Jurkat, Clone E6-1 (cell line): ENCODE measurements at regions not wholly inside any gene's neighbourhood (a gene's known extent, or its start where the extent isn't known, plus 50 kb on each side); places are given as distances from the start of the nearest gene placed in this dataset.

Experiments used
- DNase-seq: peaks from one replicate; pipeline ENCODE4 v3.0.0-alpha.2; 2011; ENCODE audit warnings: low read depth, low spot score
- H3K4me3 ChIP-seq: 2 replicates; pipeline ENCODE4 v1.5.1; 2011; ENCODE audit warnings: mild to moderate bottlenecking, low read length, control low read depth, moderate library complexity

- DNase-seq, result no peak
Observed at GRCh38 chr11:122062763-122063162, 53.3 kb downstream of the BLID start.

GRCh38 chr11:122059565-122059964, 56.5 kb downstream of the BLID start:
- no peak for DNase-seq
- no peak overlapping the region for H3K4me3 ChIP-seq

More at GRCh38 chr11:122062763-122063162, 53.3 kb downstream of the BLID start:
- no peak overlapping the region for H3K4me3 ChIP-seq

- no peak for DNase-seq
- no peak overlapping the region for H3K4me3 ChIP-seq
Observed at GRCh38 chr11:122050021-122050690, 65.9 kb downstream of the BLID start.

GRCh38 chr11:122048401-122048800, 67.6 kb downstream of the BLID start:
- no peak for DNase-seq
- H3K4me3 ChIP-seq, result no peak overlapping the region

- DNase-seq, result no peak
- H3K4me3 ChIP-seq, result no peak overlapping the region
Observed at GRCh38 chr11:122046846-122047245, 69.2 kb downstream of the BLID start.

- no peak overlapping the region for H3K4me3 ChIP-seq
- no peak for DNase-seq
Observed at GRCh38 chr11:122046438-122046837, 69.6 kb downstream of the BLID start.

- no peak for DNase-seq
Observed at GRCh38 chr11:122045181-122045586, 70.8 kb downstream of the BLID start.

GRCh38 chr11:122044086-122044485, 71.9 kb downstream of the BLID start:
- DNase-seq, result no peak
- H3K4me3 ChIP-seq, result no peak overlapping the region

More at GRCh38 chr11:122045181-122045586, 70.8 kb downstream of the BLID start:
- H3K4me3 ChIP-seq, result no peak overlapping the region

- no peak for DNase-seq
- H3K4me3 ChIP-seq, result no peak overlapping the region
Observed at GRCh38 chr11:122042981-122043380, 73.0 kb downstream of the BLID start.

- DNase-seq, result no peak
- no peak overlapping the region for H3K4me3 ChIP-seq
Observed at GRCh38 chr11:122040464-122040863, 75.6 kb downstream of the BLID start.

GRCh38 chr11:122038543-122038942, 77.5 kb downstream of the BLID start:
- no peak for DNase-seq
- H3K4me3 ChIP-seq, result no peak overlapping the region

GRCh38 chr11:122037911-122038310, 78.1 kb downstream of the BLID start:
- H3K4me3 ChIP-seq, result no peak overlapping the region
- no peak for DNase-seq

GRCh38 chr11:122036493-122036892, 79.5 kb downstream of the BLID start:
- H3K4me3 ChIP-seq, result no peak overlapping the region
- no peak for DNase-seq

GRCh38 chr11:122036018-122036417, 80.0 kb downstream of the BLID start:
- no peak for DNase-seq
- no peak overlapping the region for H3K4me3 ChIP-seq

GRCh38 chr11:122033631-122034030, 82.4 kb downstream of the BLID start:
- DNase-seq, result no peak
- no peak overlapping the region for H3K4me3 ChIP-seq

GRCh38 chr11:122033193-122033592, 82.8 kb downstream of the BLID start:
- no peak for DNase-seq
- H3K4me3 ChIP-seq, result no peak overlapping the region

GRCh38 chr11:122032317-122032716, 83.7 kb downstream of the BLID start:
- no peak for DNase-seq
- H3K4me3 ChIP-seq, result no peak overlapping the region

- no peak for DNase-seq
- H3K4me3 ChIP-seq, result no peak overlapping the region
Observed at GRCh38 chr11:122031813-122032212, 84.2 kb downstream of the BLID start.

GRCh38 chr11:122030286-122030685, 85.7 kb downstream of the BLID start:
- H3K4me3 ChIP-seq, result no peak overlapping the region
- no peak for DNase-seq

- H3K4me3 ChIP-seq, result no peak overlapping the region
- DNase-seq, result no peak
Observed at GRCh38 chr11:122028545-122028944, 87.5 kb downstream of the BLID start.

GRCh38 chr11:122028036-122028435, 88.0 kb downstream of the BLID start:
- no peak for DNase-seq
- H3K4me3 ChIP-seq, result no peak overlapping the region
